ENCODE measurements at regions not wholly inside any gene's neighbourhood (a gene's known extent, or its start where the extent isn't known, plus 50 kb on each side); places are given as distances from the start of the nearest gene placed in this dataset.

- peak; percentile 58 to 90 (median 88) for ATAC-seq
- no peaks in the 10 kb centered on the region for H3K4me1 ChIP-seq
- peak; percentile 97 for FAIRE-seq
- intact Hi-C loops (cut with DNase I): no loop called here
- TF ChIP-seq CTCF (IDR thresholded peaks at IDR 0.05): no peak
- H3K36me3 ChIP-seq: no peaks in the 10 kb centered on the region
- H3K27ac ChIP-seq: peak overlapping the region; percentile 32 to 81 (median 54)
- peaks cover 8 to 69% (median 22%) of the 10 kb centered on the region in 4 donors for H3K27me3 ChIP-seq
- 4 to 5% methylated on average over 26 of the region's 26 CpGs for WGBS, 2 donors
- peak overlapping the region in 2 of 4 donors; percentile 21 to 39 for H3K4me3 ChIP-seq
- peak in 1 of 6 donors; percentile 28 for DNase-seq
- no peaks in the 10 kb centered on the region for H3K9me3 ChIP-seq
Observed at GRCh38 chr6:26223650-26224546, 136.7 kb downstream of the HFE start.

GRCh38 chr6:26224547-26224912 is 137.3 kb downstream of the HFE start:
- no peak for TF ChIP-seq CTCF (IDR thresholded peaks at IDR 0.05)
- H3K27me3 ChIP-seq: peaks cover 8 to 75% (median 22%) of the 10 kb centered on the region in 4 donors
- no peaks in the 10 kb centered on the region for H3K4me1 ChIP-seq
- no peaks in the 10 kb centered on the region for H3K9me3 ChIP-seq
- no peaks in the 10 kb centered on the region for H3K36me3 ChIP-seq
- intact Hi-C loops (cut with DNase I): no loop called here
- WGBS, 2 donors: 5 to 6% methylated on average over 6 of the region's 6 CpGs
- H3K4me3 ChIP-seq: peak overlapping the region in 2 of 4 donors; percentile 21 to 39
- DNase-seq: no peak
- H3K27ac ChIP-seq: peak overlapping the region; percentile 32 to 81 (median 54)
- ATAC-seq: no peak
- no peak for FAIRE-seq

GRCh38 chr6:26224940-26225847 is 138.0 kb downstream of the HFE start:
- Histone ChIP-seq H3K4me1 (no peaks in the 10 kb centered on the region), H3K27me3 (peaks cover 8 to 78% (median 24%) of the 10 kb centered on the region in 4 donors), H3K4me3 (peak overlapping the region in 2 of 4 donors; percentile 21 to 39), H3K36me3 (no peaks in the 10 kb centered on the region), H3K27ac (no peak overlapping the region), H3K9me3 (no peaks in the 10 kb centered on the region)
- FAIRE-seq (no peak), DNase-seq (no peak), ATAC-seq (peak in 3 of 4 donors; percentile 36 to 48 (median 37))
- intact Hi-C loops (cut with DNase I): no loop called here
- TF ChIP-seq CTCF (IDR thresholded peaks at IDR 0.05): no peak
- 30% methylated on average over 51 of the region's 51 CpGs for WGBS, 2 donors

- intact Hi-C loops (cut with DNase I): no loop called here
- no peak for ATAC-seq
- H3K27ac ChIP-seq: no peak overlapping the region
- H3K4me3 ChIP-seq: no peak overlapping the region
- no peak for FAIRE-seq
- H3K27me3 ChIP-seq: peaks cover 8 to 80% (median 24%) of the 10 kb centered on the region in 4 donors
- TF ChIP-seq CTCF (IDR thresholded peaks at IDR 0.05): no peak
- H3K9me3 ChIP-seq: no peaks in the 10 kb centered on the region
- WGBS, 2 donors: 76 to 77% methylated on average over 28 of the region's 28 CpGs
- no peaks in the 10 kb centered on the region for H3K4me1 ChIP-seq
- DNase-seq: no peak
- no peaks in the 10 kb centered on the region for H3K36me3 ChIP-seq
Observed at GRCh38 chr6:26225848-26226578, 138.8 kb downstream of the HFE start.

All from pancreas (tissue), 10 donors.